ENCODE measurements at regions not wholly inside any gene's neighbourhood (a gene's known extent, or its start where the extent isn't known, plus 50 kb on each side); places are given as distances from the start of the nearest gene placed in this dataset.

- WGBS (ENCODE audit: insufficient coverage): 89% methylated on average over 15 of the region's 15 CpGs
- Histone ChIP-seq H3K27me3 (replicated peaks in 1 of 4; ENCODE audit: control extremely low read depth in 1 of 4, control insufficient read depth in 3 of 4, insufficient read depth in 4 of 4, low read length in 3 of 4) (no peaks in the 10 kb centered on the region), H3K79me2 (ENCODE audit: control insufficient read depth, insufficient read depth, low read length) (no peaks in the 10 kb centered on the region), H3K9me3 (ENCODE audit: control extremely low read depth in 1 of 3, control insufficient read depth in 2 of 3, insufficient read depth in 1 of 3, low read length in 2 of 3) (peaks cover 0 to 22% (median 0%) of the 10 kb centered on the region in 3 donors), H4K20me1 (ENCODE audit: control insufficient read depth, insufficient read depth, low read length, poor library complexity, severe bottlenecking) (no peaks in the 10 kb centered on the region), H3K4me2 (replicated peaks; ENCODE audit: low read depth, low read length, poor library complexity, severe bottlenecking) (no peak overlapping the region), H3K4me1 (ENCODE audit: control insufficient read depth in 2 of 2, insufficient read depth in 2 of 2, low read length in 2 of 2) (no peaks in the 10 kb centered on the region), H3K4me3 (ENCODE audit: control extremely low read depth in 1 of 5, extremely low read depth in 1 of 5, insufficient read depth in 1 of 5, low read depth in 2 of 5, low read length in 4 of 5) (no peak overlapping the region), H3K36me3 (replicated peaks in 1 of 2; ENCODE audit: control extremely low read depth in 1 of 2, control insufficient read depth in 1 of 2, extremely low read depth in 1 of 2, insufficient read depth in 2 of 2, low read length in 1 of 2) (no peaks in the 10 kb centered on the region), H3K27ac (ENCODE audit: low read length in 2 of 2) (no peak overlapping the region), H2AFZ (ENCODE audit: insufficient read depth, low read depth, low read length, poor library complexity, severe bottlenecking) (no peak overlapping the region), H3K9ac (ENCODE audit: low read length) (no peak overlapping the region)
- no peak overlapping the region for H3K27ac Mint-ChIP-seq
- peaks cover 7% of the 10 kb centered on the region for H3K9me3 Mint-ChIP-seq (ENCODE audit: insufficient read depth)
- intact Hi-C loops (cut with micrococcal nuclease): no loop called here
- CTCF ChIA-PET: no interaction called here
- H3K4me3 Mint-ChIP-seq: no peak overlapping the region
- no peak for TF ChIP-seq EZH2 (IDR thresholded peaks at IDR 0.05; ENCODE audit: borderline replicate concordance, insufficient read depth, low read depth, low read length, poor library complexity, severe bottlenecking)
- no peak for TF ChIP-seq CTCF (IDR thresholded peaks at IDR 0.05)
- POLR2A ChIA-PET: no interaction called here
- H3K4me1 Mint-ChIP-seq: no peaks in the 10 kb centered on the region
- H3K27me3 Mint-ChIP-seq: no peaks in the 10 kb centered on the region
- ATAC-seq (ENCODE audit: low read depth) (no peak), DNase-seq (no peak)
Measured at GRCh38 chr7:156060925-156061324, 248.7 kb upstream of the SHH start.

GRCh38 chr7:156059369-156059768 is 247.1 kb upstream of the SHH start:
- Mint-ChIP-seq H3K4me3 (no peak overlapping the region), H3K9me3 (ENCODE audit: insufficient read depth) (peaks cover 7% of the 10 kb centered on the region), H3K27me3 (no peaks in the 10 kb centered on the region), H3K4me1 (no peaks in the 10 kb centered on the region), H3K27ac (no peak overlapping the region)
- Histone ChIP-seq H3K27me3 (replicated peaks in 1 of 4; ENCODE audit: control extremely low read depth in 1 of 4, control insufficient read depth in 3 of 4, insufficient read depth in 4 of 4, low read length in 3 of 4) (no peaks in the 10 kb centered on the region), H3K4me3 (ENCODE audit: control extremely low read depth in 1 of 5, extremely low read depth in 1 of 5, insufficient read depth in 1 of 5, low read depth in 2 of 5, low read length in 4 of 5) (no peak overlapping the region), H2AFZ (ENCODE audit: insufficient read depth, low read depth, low read length, poor library complexity, severe bottlenecking) (no peak overlapping the region), H3K79me2 (ENCODE audit: control insufficient read depth, insufficient read depth, low read length) (no peaks in the 10 kb centered on the region), H4K20me1 (ENCODE audit: control insufficient read depth, insufficient read depth, low read length, poor library complexity, severe bottlenecking) (no peaks in the 10 kb centered on the region), H3K27ac (ENCODE audit: low read length in 2 of 2) (no peak overlapping the region), H3K4me2 (replicated peaks; ENCODE audit: low read depth, low read length, poor library complexity, severe bottlenecking) (no peak overlapping the region), H3K4me1 (ENCODE audit: control insufficient read depth in 2 of 2, insufficient read depth in 2 of 2, low read length in 2 of 2) (no peaks in the 10 kb centered on the region), H3K36me3 (replicated peaks in 1 of 2; ENCODE audit: control extremely low read depth in 1 of 2, control insufficient read depth in 1 of 2, extremely low read depth in 1 of 2, insufficient read depth in 2 of 2, low read length in 1 of 2) (no peaks in the 10 kb centered on the region), H3K9me3 (ENCODE audit: control extremely low read depth in 1 of 3, control insufficient read depth in 2 of 3, insufficient read depth in 1 of 3, low read length in 2 of 3) (peaks cover 0 to 22% (median 0%) of the 10 kb centered on the region in 3 donors), H3K9ac (ENCODE audit: low read length) (no peak overlapping the region)
- 74% methylated on average over 7 of the region's 9 CpGs for WGBS (ENCODE audit: insufficient coverage)
- DNase-seq (no peak), ATAC-seq (ENCODE audit: low read depth) (no peak)
- intact Hi-C loops (cut with micrococcal nuclease): no loop called here
- ChIA-PET CTCF (no interaction called here), POLR2A (no interaction called here)
- TF ChIP-seq EZH2 (IDR thresholded peaks at IDR 0.05; ENCODE audit: borderline replicate concordance, insufficient read depth, low read depth, low read length, poor library complexity, severe bottlenecking) (no peak), CTCF (IDR thresholded peaks at IDR 0.05) (no peak)

All from B cell (primary cell).